Keratinocyte (primary cell): ENCODE measurements at regions not wholly inside any gene's neighbourhood (a gene's known extent, or its start where the extent isn't known, plus 50 kb on each side); places are given as distances from the start of the nearest gene placed in this dataset.

Experiments used
- DNase-seq: peaks from one replicate; pipeline ENCODE4 v3.0.0-alpha.2; 2011; ENCODE audit warnings: low read depth, missing footprints, low spot score
- FAIRE-seq: peaks from 2 replicates; lab custom pipeline; 2011; peaks lifted over from hg19 to GRCh38; lab: Jason Lieb, UNC
- H2AFZ ChIP-seq: 2 replicates; pipeline ENCODE4 v1.6.0; 2012; ENCODE audit warnings: low read length, control low read depth, inconsistent platforms; ENCODE audit not compliant: control insufficient read depth
- H3K27ac ChIP-seq: 2 replicates; pipeline ENCODE4 v1.5.1; 2011; ENCODE audit warnings: low read length; ENCODE audit not compliant: control insufficient read depth, insufficient read depth
- H3K27me3 ChIP-seq: 3 replicates; pipeline ENCODE4 v1.6.0; 2011; ENCODE audit warnings: low read length; ENCODE audit not compliant: control insufficient read depth, insufficient read depth; ENCODE audit errors: extremely low read depth
- H3K36me3 ChIP-seq, 2 experiments: 2 replicates in 1 of 2; 3 replicates in 1 of 2; pipeline ENCODE4 v1.5.1; 2011; ENCODE audit warnings: low read length in 2 of 2, mild to moderate bottlenecking in 1 of 2; ENCODE audit not compliant: control insufficient read depth in 2 of 2, insufficient read depth in 2 of 2; ENCODE audit errors: extremely low read depth in 1 of 2
- H3K4me1 ChIP-seq: 3 replicates; pipeline ENCODE4 v1.5.1; 2011; ENCODE audit warnings: low read length; ENCODE audit not compliant: control insufficient read depth, insufficient read depth; ENCODE audit errors: extremely low read depth
- H3K4me2 ChIP-seq: 3 replicates; pipeline ENCODE4 v1.6.0; 2011; ENCODE audit warnings: low read depth, low read length; ENCODE audit not compliant: control insufficient read depth, insufficient read depth; ENCODE audit errors: extremely low read depth
- H3K4me3 ChIP-seq, 3 experiments: fragments of 200-600 bp in 1 of 3; sonication (generic) in 1 of 3; 2 replicates in 2 of 3; 3 replicates in 1 of 3; pipeline ENCODE4 v1.5.1; 2011 to 2016; ENCODE audit warnings: low read length in 3 of 3, mild to moderate bottlenecking in 3 of 3, control low read depth in 2 of 3, inconsistent platforms in 1 of 3, low read depth in 1 of 3, mixed read lengths in 1 of 3, mixed run types in 1 of 3, moderate library complexity in 1 of 3; ENCODE audit not compliant: control insufficient read depth in 2 of 3, insufficient read depth in 2 of 3; ENCODE audit errors: extremely low read depth in 1 of 3
- H3K79me2 ChIP-seq: 2 replicates; pipeline ENCODE4 v1.6.0; 2012; ENCODE audit warnings: low read length; ENCODE audit not compliant: control insufficient read depth, insufficient read depth
- H3K9ac ChIP-seq: 3 replicates; pipeline ENCODE4 v1.6.0; 2011; ENCODE audit warnings: low read length; ENCODE audit not compliant: control insufficient read depth, insufficient read depth; ENCODE audit errors: extremely low read depth
- H3K9me1 ChIP-seq: 3 replicates; pipeline ENCODE4 v1.6.0; 2011; ENCODE audit warnings: low read length; ENCODE audit not compliant: control insufficient read depth, insufficient read depth; ENCODE audit errors: extremely low read depth
- H3K9me3 ChIP-seq: 2 replicates; pipeline ENCODE4 v1.5.1; 2012; ENCODE audit warnings: low read depth, low read length; ENCODE audit not compliant: control insufficient read depth
- H4K20me1 ChIP-seq: 3 replicates; pipeline ENCODE4 v1.6.0; 2011; ENCODE audit warnings: low read length; ENCODE audit not compliant: control insufficient read depth, insufficient read depth; ENCODE audit errors: extremely low read depth
- CTCF ChIP-seq, 3 experiments: IDR thresholded peaks in 1 of 3; conservative IDR thresholded peaks in 1 of 3; optimal IDR thresholded peaks in 1 of 3; 2 replicates in 2 of 3; 3 replicates in 1 of 3; pipeline versions ENCODE3 to v1.5.1; 2011; ENCODE audit warnings: low read length in 3 of 3, mild to moderate bottlenecking in 3 of 3, moderate library complexity in 2 of 3, control low read depth in 1 of 3, inconsistent platforms in 1 of 3; ENCODE audit not compliant: insufficient read depth in 2 of 3; ENCODE audit errors: extremely low read depth in 1 of 3
- EZH2 ChIP-seq: IDR thresholded peaks from one replicate; pipeline ENCODE4 v1.6.1; 2012; ENCODE audit warnings: inconsistent platforms, mild to moderate bottlenecking, low read length, moderate library complexity
- dilution Hi-C: fragments of 300-500 bp; cut with MboI; formaldehyde crosslinking; loops from one replicate; pipeline ENCODE4 v1.7.0; 2020; ENCODE audit warnings: low sequenced_read_pairs; ENCODE audit not compliant: extremely low pct_ligation_motif_present

GRCh38 chr2:75790121-75790813 lies 79.6 kb upstream of the GCFC2 start:
- DNase-seq (no peak), FAIRE-seq (no peak)
- no peaks in the 10 kb centered on the region for H3K9me1 ChIP-seq
- H3K27ac ChIP-seq: no peak overlapping the region
- no peaks in the 10 kb centered on the region for H3K27me3 ChIP-seq
- TF ChIP-seq CTCF (optimal IDR thresholded peaks at IDR 0.05 in 1 of 3, IDR thresholded peaks at IDR 0.05 in 1 of 3, conservative IDR thresholded peaks at IDR 0.05 in 1 of 3; ENCODE audit: extremely low read depth in 1 of 3, insufficient read depth in 2 of 3, low read length in 3 of 3) (no peak), EZH2 (no peak)
- H2AFZ ChIP-seq: no peak overlapping the region
- H3K4me2 ChIP-seq: no peak overlapping the region
- no peaks in the 10 kb centered on the region for H3K9me3 ChIP-seq
- H3K9ac ChIP-seq: no peak overlapping the region
- H4K20me1 ChIP-seq: no peaks in the 10 kb centered on the region
- dilution Hi-C loops: no loop called here
- no peaks in the 10 kb centered on the region for H3K4me1 ChIP-seq
- no peaks in the 10 kb centered on the region for H3K36me3 ChIP-seq
- no peak overlapping the region for H3K4me3 ChIP-seq
- no peaks in the 10 kb centered on the region for H3K79me2 ChIP-seq

- Histone ChIP-seq H3K27ac (no peak overlapping the region), H3K4me1 (no peaks in the 10 kb centered on the region), H4K20me1 (no peaks in the 10 kb centered on the region), H3K4me3 (no peak overlapping the region), H2AFZ (no peak overlapping the region), H3K9me3 (no peaks in the 10 kb centered on the region), H3K27me3 (no peaks in the 10 kb centered on the region), H3K4me2 (no peak overlapping the region), H3K36me3 (no peaks in the 10 kb centered on the region), H3K9me1 (no peaks in the 10 kb centered on the region), H3K9ac (no peak overlapping the region), H3K79me2 (no peaks in the 10 kb centered on the region)
- DNase-seq (no peak), FAIRE-seq (no peak)
- dilution Hi-C loops: no loop called here
- TF ChIP-seq EZH2 (no peak), CTCF (optimal IDR thresholded peaks at IDR 0.05 in 1 of 3, IDR thresholded peaks at IDR 0.05 in 1 of 3, conservative IDR thresholded peaks at IDR 0.05 in 1 of 3; ENCODE audit: extremely low read depth in 1 of 3, insufficient read depth in 2 of 3, low read length in 3 of 3) (no peak)
Measured at GRCh38 chr2:75788902-75789301, 78.2 kb upstream of the GCFC2 start.
